ENCODE measurements at regions not wholly inside any gene's neighbourhood (a gene's known extent, or its start where the extent isn't known, plus 50 kb on each side); places are given as distances from the start of the nearest gene placed in this dataset.

GRCh38 chr2:2523461-2524347 is 192.6 kb upstream of the MYT1L start:
- DNase-seq (ENCODE audit: low read depth) = no peak
- TF ChIP-seq CTCF (conservative IDR thresholded peaks at IDR 0.05; ENCODE audit: low read length) = no peak
- H3K4me3 ChIP-seq (ENCODE audit: low read length) = no peak overlapping the region

GRCh38 chr2:2520401-2520811 is 189.3 kb upstream of the MYT1L start:
- no peak overlapping the region for H3K4me3 ChIP-seq (ENCODE audit: low read length)
- no peak for TF ChIP-seq CTCF (conservative IDR thresholded peaks at IDR 0.05; ENCODE audit: low read length)

GRCh38 chr2:2519381-2519780 is 188.3 kb upstream of the MYT1L start:
- DNase-seq (ENCODE audit: low read depth) = no peak
- no peak for TF ChIP-seq CTCF (conservative IDR thresholded peaks at IDR 0.05; ENCODE audit: low read length)
- no peak overlapping the region for H3K4me3 ChIP-seq (ENCODE audit: low read length)

More at GRCh38 chr2:2520401-2520811, 189.3 kb upstream of the MYT1L start:
- no peak for DNase-seq (ENCODE audit: low read depth)

- no peak overlapping the region for H3K4me3 ChIP-seq (ENCODE audit: low read length)
- no peak for DNase-seq (ENCODE audit: low read depth)
- no peak for TF ChIP-seq CTCF (conservative IDR thresholded peaks at IDR 0.05; ENCODE audit: low read length)
These were observed 186.3 kb upstream of the MYT1L start for GRCh38 chr2:2517399-2517798.

- no peak for DNase-seq (ENCODE audit: low read depth)
- TF ChIP-seq CTCF (conservative IDR thresholded peaks at IDR 0.05; ENCODE audit: low read length) = no peak
- no peak overlapping the region for H3K4me3 ChIP-seq (ENCODE audit: low read length)
These were observed 185.3 kb upstream of the MYT1L start for GRCh38 chr2:2516386-2516785.

GRCh38 chr2:2512931-2513330 is 181.9 kb upstream of the MYT1L start:
- DNase-seq (ENCODE audit: low read depth) = no peak
- no peak overlapping the region for H3K4me3 ChIP-seq (ENCODE audit: low read length)
- no peak for TF ChIP-seq CTCF (conservative IDR thresholded peaks at IDR 0.05; ENCODE audit: low read length)

- TF ChIP-seq CTCF (conservative IDR thresholded peaks at IDR 0.05; ENCODE audit: low read length) = no peak
- DNase-seq (ENCODE audit: low read depth) = no peak
- no peak overlapping the region for H3K4me3 ChIP-seq (ENCODE audit: low read length)
These were observed 176.4 kb upstream of the MYT1L start for GRCh38 chr2:2507417-2507997.

All from AG10803 (cell line).